ENCODE measurements at regions not wholly inside any gene's neighbourhood (a gene's known extent, or its start where the extent isn't known, plus 50 kb on each side); places are given as distances from the start of the nearest gene placed in this dataset.

GRCh38 chr13:76795701-76796695, 90.2 kb downstream of the KCTD12 start:
- no peak for DNase-seq (ENCODE audit: low spot score)

GRCh38 chr13:76792731-76793347, 93.4 kb downstream of the KCTD12 start:
- peak; percentile 47 for DNase-seq (ENCODE audit: low spot score)

GRCh38 chr13:76790980-76791819, 95.0 kb downstream of the KCTD12 start:
- no peak for DNase-seq (ENCODE audit: low spot score)

GRCh38 chr13:76790526-76790925, 95.7 kb downstream of the KCTD12 start:
- no peak for DNase-seq (ENCODE audit: low spot score)

- DNase-seq (ENCODE audit: low spot score): no peak
These were observed 102.4 kb downstream of the KCTD12 start for GRCh38 chr13:76783798-76784197.

GRCh38 chr13:76778853-76779252, 107.4 kb downstream of the KCTD12 start:
- DNase-seq (ENCODE audit: low spot score): no peak

- no peak for DNase-seq (ENCODE audit: low spot score)
These were observed 109.1 kb downstream of the KCTD12 start for GRCh38 chr13:76777096-76777495.

GRCh38 chr13:76775088-76775740, 111.0 kb downstream of the KCTD12 start:
- no peak for DNase-seq (ENCODE audit: low spot score)

GRCh38 chr13:76773448-76774094, 112.6 kb downstream of the KCTD12 start:
- DNase-seq (ENCODE audit: low spot score): no peak

- DNase-seq (ENCODE audit: low spot score): no peak
These were observed 114.0 kb downstream of the KCTD12 start for GRCh38 chr13:76772241-76772640.

- DNase-seq (ENCODE audit: low spot score): no peak
These were observed 116.9 kb downstream of the KCTD12 start for GRCh38 chr13:76769271-76769791.

GRCh38 chr13:76768384-76768783, 117.8 kb downstream of the KCTD12 start:
- DNase-seq (ENCODE audit: low spot score): no peak

GRCh38 chr13:76764916-76765315, 121.3 kb downstream of the KCTD12 start:
- no peak for DNase-seq (ENCODE audit: low spot score)

- peak; percentile 18 for DNase-seq (ENCODE audit: low spot score)
These were observed 121.8 kb downstream of the KCTD12 start for GRCh38 chr13:76764429-76764828.

- DNase-seq (ENCODE audit: low spot score): no peak
These were observed 123.5 kb downstream of the KCTD12 start for GRCh38 chr13:76762721-76763120.

- no peak for DNase-seq (ENCODE audit: low spot score)
These were observed 126.3 kb downstream of the KCTD12 start for GRCh38 chr13:76759877-76760276.

- no peak for DNase-seq (ENCODE audit: low spot score)
These were observed 127.5 kb downstream of the KCTD12 start for GRCh38 chr13:76758738-76759137.

- no peak for DNase-seq (ENCODE audit: low spot score)
These were observed 127.9 kb downstream of the KCTD12 start for GRCh38 chr13:76758257-76758656.

- no peak for DNase-seq (ENCODE audit: low spot score)
These were observed 129.8 kb downstream of the KCTD12 start for GRCh38 chr13:76756451-76756850.

GRCh38 chr13:76754414-76754813, 131.8 kb downstream of the KCTD12 start:
- peak; percentile 24 for DNase-seq (ENCODE audit: low spot score)

GRCh38 chr13:76751278-76751677, 134.9 kb downstream of the KCTD12 start:
- no peak for DNase-seq (ENCODE audit: low spot score)
